ENCODE measurements at regions not wholly inside any gene's neighbourhood (a gene's known extent, or its start where the extent isn't known, plus 50 kb on each side); places are given as distances from the start of the nearest gene placed in this dataset.

GRCh38 chr2:220393711-220394110 is 766.3 kb downstream of the SLC4A3 start:
- Mint-ChIP-seq H3K9me3 (peaks cover 0 to 3% of the 10 kb centered on the region in 2 experiments; a peak in 3 of 5 replicates), H3K36me3 (ENCODE audit: insufficient read depth in 1 of 3, low read depth in 3 of 3) (peaks cover 0 to 1% (median 0%) of the 10 kb centered on the region in 3 experiments; a peak in 2 of 7 replicates), H3K4me3 (no peak overlapping the region), H3K27ac (no peak overlapping the region), H3K27me3 (ENCODE audit: low read depth) (no peaks in the 10 kb centered on the region; the same call in 1 of the 2 replicates), H3K4me1 (no peaks in the 10 kb centered on the region)
- Histone ChIP-seq H3K9me3 (ENCODE audit: control insufficient read depth, low read depth, low read length) (no peaks in the 10 kb centered on the region), H3K4ac (ENCODE audit: low read depth, low read length) (no peak overlapping the region), H3K79me1 (ENCODE audit: insufficient read depth, low read depth, low read length, poor library complexity, severe bottlenecking) (no peaks in the 10 kb centered on the region), H4K20me1 (ENCODE audit: control insufficient read depth, insufficient read depth, insufficient read length) (no peaks in the 10 kb centered on the region), H4K8ac (replicated peaks; ENCODE audit: insufficient read length, low read depth, low read length) (no peak overlapping the region), H3K27ac (ENCODE audit: insufficient read length, low read depth, low read length) (no peak overlapping the region), H3K14ac (ENCODE audit: insufficient read depth, low read length) (no peak overlapping the region), H3K9ac (ENCODE audit: extremely low read depth, insufficient read length, low read length) (no peak overlapping the region), H4K91ac (ENCODE audit: insufficient read length, low read depth, low read length) (no peak overlapping the region), H2AFZ (ENCODE audit: low read length) (no peak overlapping the region), H2BK5ac (ENCODE audit: insufficient read length, low read length) (no peak overlapping the region), H3K56ac (ENCODE audit: insufficient read length, low read depth, low read length) (no peak overlapping the region), H2BK20ac (ENCODE audit: low read depth, low read length, poor library complexity, severe bottlenecking) (no peak overlapping the region), H2AK5ac (ENCODE audit: insufficient read length, low read length) (no peak overlapping the region), H3T11ph (ENCODE audit: low read length) (no peak overlapping the region), H3K4me1 (ENCODE audit: insufficient read depth, low read length) (no peaks in the 10 kb centered on the region), H3K4me2 (ENCODE audit: insufficient read depth, insufficient read length, low read length) (no peak overlapping the region), H3K79me2 (ENCODE audit: insufficient read depth, low read length) (no peaks in the 10 kb centered on the region), H3K27me3 (ENCODE audit: insufficient read depth, low read length) (no peaks in the 10 kb centered on the region), H2BK12ac (ENCODE audit: insufficient read length, low read depth, low read length) (no peak overlapping the region), H3K18ac (ENCODE audit: insufficient read length, low read depth, low read length) (no peak overlapping the region), H3K23me2 (ENCODE audit: insufficient read length, low read depth, low read length, poor library complexity, severe bottlenecking) (no peaks in the 10 kb centered on the region), H3K23ac (ENCODE audit: insufficient read length, low read depth, low read length) (no peak overlapping the region), H2BK15ac (ENCODE audit: low read depth, low read length) (no peak overlapping the region), H4K5ac (ENCODE audit: insufficient read length, low read depth, low read length) (no peak overlapping the region), H2BK120ac (ENCODE audit: low read depth, low read length, poor library complexity, severe bottlenecking) (no peak overlapping the region)
- WGBS (ENCODE audit: extremely low coverage, insufficient read length, low lambda C conversion rate): no CpG with 5 or more reads among the region's 2 CpGs
- no peak for TF ChIP-seq CTCF (conservative IDR thresholded peaks at IDR 0.05)
- no peak for DNase-seq
